ENCODE measurements at regions not wholly inside any gene's neighbourhood (a gene's known extent, or its start where the extent isn't known, plus 50 kb on each side); places are given as distances from the start of the nearest gene placed in this dataset.

GRCh38 chr4:71132486-71132885, 139.0 kb downstream of the DCK start:
- Histone ChIP-seq H3K9me2 (replicated peaks; ENCODE audit: insufficient read depth) (no peaks in the 10 kb centered on the region), H3K9me3 (ENCODE audit: low read depth) (no peaks in the 10 kb centered on the region), H3K27ac (no peak overlapping the region), H3K4me3 (no peak overlapping the region), H2AFZ (no peak overlapping the region), H3K4me1 (ENCODE audit: insufficient read depth) (no peaks in the 10 kb centered on the region), H4K20me1 (ENCODE audit: insufficient read depth, poor library complexity, severe bottlenecking) (no peaks in the 10 kb centered on the region), H3K27me3 (no peaks in the 10 kb centered on the region), H3K79me2 (no peaks in the 10 kb centered on the region), H3K4me2 (no peak overlapping the region), H3K36me3 (replicated peaks; ENCODE audit: insufficient read depth, low read depth) (no peaks in the 10 kb centered on the region)
- no peak for TF ChIP-seq CTCF (IDR thresholded peaks at IDR 0.05; ENCODE audit: poor library complexity)
- TF ChIP-seq EZH2phosphoT487 (IDR thresholded peaks at IDR 0.05; ENCODE audit: low read depth, severe bottlenecking, unreplicated experiment): no peak
- TF ChIP-seq EZH2 (IDR thresholded peaks at IDR 0.05; ENCODE audit: borderline replicate concordance): no peak
- DNase-seq (ENCODE audit: low spot score): no peak

- no peaks in the 10 kb centered on the region for H3K4me1 ChIP-seq (ENCODE audit: insufficient read depth)
- H3K27ac ChIP-seq: no peak overlapping the region
- no peak overlapping the region for H2AFZ ChIP-seq
- no peaks in the 10 kb centered on the region for H4K20me1 ChIP-seq (ENCODE audit: insufficient read depth, poor library complexity, severe bottlenecking)
- H3K79me2 ChIP-seq: no peaks in the 10 kb centered on the region
- WGBS (ENCODE audit: low lambda C conversion rate, missing lambda C conversion rate): 93% methylated on average over 6 of the region's 6 CpGs
- no peaks in the 10 kb centered on the region for H3K9me3 ChIP-seq (ENCODE audit: low read depth)
- H3K27me3 ChIP-seq: no peaks in the 10 kb centered on the region
- no peak for TF ChIP-seq CTCF (IDR thresholded peaks at IDR 0.05; ENCODE audit: poor library complexity)
- no peak for TF ChIP-seq EZH2 (IDR thresholded peaks at IDR 0.05; ENCODE audit: borderline replicate concordance)
- no peak for TF ChIP-seq EZH2phosphoT487 (IDR thresholded peaks at IDR 0.05; ENCODE audit: low read depth, severe bottlenecking, unreplicated experiment)
- no peak for DNase-seq (ENCODE audit: low spot score)
- H3K36me3 ChIP-seq (replicated peaks; ENCODE audit: insufficient read depth, low read depth): no peaks in the 10 kb centered on the region
- H3K9me2 ChIP-seq (replicated peaks; ENCODE audit: insufficient read depth): no peaks in the 10 kb centered on the region
- H3K4me3 ChIP-seq: no peak overlapping the region
- no peak overlapping the region for H3K4me2 ChIP-seq
These were observed 140.0 kb downstream of the DCK start for GRCh38 chr4:71133491-71133890.

GRCh38 chr4:71136071-71136470, 142.6 kb downstream of the DCK start:
- 100% methylated on average over 1 of the region's 1 CpG for WGBS (ENCODE audit: low lambda C conversion rate, missing lambda C conversion rate)
- H3K27ac ChIP-seq: no peak overlapping the region
- H4K20me1 ChIP-seq (ENCODE audit: insufficient read depth, poor library complexity, severe bottlenecking): no peaks in the 10 kb centered on the region

More at GRCh38 chr4:71136071-71136470, 142.6 kb downstream of the DCK start:
- Histone ChIP-seq H3K36me3 (replicated peaks; ENCODE audit: insufficient read depth, low read depth) (no peaks in the 10 kb centered on the region), H3K4me1 (ENCODE audit: insufficient read depth) (no peaks in the 10 kb centered on the region), H3K27me3 (no peaks in the 10 kb centered on the region), H3K9me3 (ENCODE audit: low read depth) (no peaks in the 10 kb centered on the region), H3K9me2 (replicated peaks; ENCODE audit: insufficient read depth) (no peaks in the 10 kb centered on the region), H3K4me2 (no peak overlapping the region), H3K4me3 (no peak overlapping the region), H2AFZ (no peak overlapping the region), H3K79me2 (no peaks in the 10 kb centered on the region)
- DNase-seq (ENCODE audit: low spot score): no peak
- TF ChIP-seq CTCF (IDR thresholded peaks at IDR 0.05; ENCODE audit: poor library complexity): no peak
- no peak for TF ChIP-seq EZH2phosphoT487 (IDR thresholded peaks at IDR 0.05; ENCODE audit: low read depth, severe bottlenecking, unreplicated experiment)
- no peak for TF ChIP-seq EZH2 (IDR thresholded peaks at IDR 0.05; ENCODE audit: borderline replicate concordance)
